ENCODE measurements at regions not wholly inside any gene's neighbourhood (a gene's known extent, or its start where the extent isn't known, plus 50 kb on each side); places are given as distances from the start of the nearest gene placed in this dataset.

GRCh38 chr16:49052846-49053245 lies 228.8 kb downstream of the CBLN1 start:
- H3K9ac ChIP-seq (ENCODE audit: insufficient read depth, low read length): no peak overlapping the region
- DNase-seq (ENCODE audit: low read depth in 2 of 2): no peak
- no peak overlapping the region for H3K4me3 ChIP-seq (replicated peaks in 1 of 4; ENCODE audit: control extremely low read depth in 1 of 4, insufficient read depth in 1 of 4, low read depth in 3 of 4, low read length in 4 of 4)
- no peaks in the 10 kb centered on the region for H4K20me1 ChIP-seq (ENCODE audit: control insufficient read depth, extremely low read depth, insufficient read depth, low read length)
- no peak overlapping the region for H3K27ac ChIP-seq (ENCODE audit: insufficient read depth, low read length)
- no peaks in the 10 kb centered on the region for H3K9me3 ChIP-seq (ENCODE audit: control insufficient read depth, insufficient read depth, low read depth, low read length)
- no peak overlapping the region for H2AFZ ChIP-seq (ENCODE audit: low read length)
- no peaks in the 10 kb centered on the region for H3K36me3 ChIP-seq (ENCODE audit: control insufficient read depth, insufficient read depth, low read length)
- no peak overlapping the region for H3K4me2 ChIP-seq (ENCODE audit: extremely low read depth, insufficient read depth, low read length)
- no peaks in the 10 kb centered on the region for H3K27me3 ChIP-seq (ENCODE audit: control insufficient read depth, insufficient read depth, low read length)
- TF ChIP-seq CTCF (conservative IDR thresholded peaks at IDR 0.05 in 1 of 2, IDR thresholded peaks at IDR 0.05 in 1 of 2; ENCODE audit: low read depth in 1 of 2, low read length in 2 of 2) (no peak), EZH2 (IDR thresholded peaks at IDR 0.05; ENCODE audit: low read length, missing control alignments) (no peak)
- H3K79me2 ChIP-seq (ENCODE audit: control insufficient read depth, insufficient read depth, low read length): no peaks in the 10 kb centered on the region
- no peaks in the 10 kb centered on the region for H3K4me1 ChIP-seq (ENCODE audit: control insufficient read depth, extremely low read depth, insufficient read depth, low read length)

GRCh38 chr16:49051576-49051975 lies 230.1 kb downstream of the CBLN1 start:
- no peak for DNase-seq (ENCODE audit: low read depth in 2 of 2)
- Histone ChIP-seq H3K4me1 (ENCODE audit: control insufficient read depth, extremely low read depth, insufficient read depth, low read length) (no peaks in the 10 kb centered on the region), H4K20me1 (ENCODE audit: control insufficient read depth, extremely low read depth, insufficient read depth, low read length) (no peaks in the 10 kb centered on the region), H3K27me3 (ENCODE audit: control insufficient read depth, insufficient read depth, low read length) (no peaks in the 10 kb centered on the region), H3K9ac (ENCODE audit: insufficient read depth, low read length) (no peak overlapping the region), H3K36me3 (ENCODE audit: control insufficient read depth, insufficient read depth, low read length) (no peaks in the 10 kb centered on the region), H3K9me3 (ENCODE audit: control insufficient read depth, insufficient read depth, low read depth, low read length) (no peaks in the 10 kb centered on the region), H2AFZ (ENCODE audit: low read length) (no peak overlapping the region), H3K27ac (ENCODE audit: insufficient read depth, low read length) (no peak overlapping the region), H3K4me2 (ENCODE audit: extremely low read depth, insufficient read depth, low read length) (no peak overlapping the region), H3K4me3 (replicated peaks in 1 of 4; ENCODE audit: control extremely low read depth in 1 of 4, insufficient read depth in 1 of 4, low read depth in 3 of 4, low read length in 4 of 4) (no peak overlapping the region), H3K79me2 (ENCODE audit: control insufficient read depth, insufficient read depth, low read length) (no peaks in the 10 kb centered on the region)
- TF ChIP-seq EZH2 (IDR thresholded peaks at IDR 0.05; ENCODE audit: low read length, missing control alignments): no peak
- no peak for TF ChIP-seq CTCF (conservative IDR thresholded peaks at IDR 0.05 in 1 of 2, IDR thresholded peaks at IDR 0.05 in 1 of 2; ENCODE audit: low read depth in 1 of 2, low read length in 2 of 2)

- H3K27me3 ChIP-seq (ENCODE audit: control insufficient read depth, insufficient read depth, low read length): no peaks in the 10 kb centered on the region
- no peak overlapping the region for H3K9ac ChIP-seq (ENCODE audit: insufficient read depth, low read length)
- no peaks in the 10 kb centered on the region for H3K79me2 ChIP-seq (ENCODE audit: control insufficient read depth, insufficient read depth, low read length)
- no peak overlapping the region for H3K4me3 ChIP-seq (replicated peaks in 1 of 4; ENCODE audit: control extremely low read depth in 1 of 4, insufficient read depth in 1 of 4, low read depth in 3 of 4, low read length in 4 of 4)
- DNase-seq (ENCODE audit: low read depth in 2 of 2): peak in 1 of 2 donors; percentile 3
- no peaks in the 10 kb centered on the region for H3K36me3 ChIP-seq (ENCODE audit: control insufficient read depth, insufficient read depth, low read length)
- no peak for TF ChIP-seq EZH2 (IDR thresholded peaks at IDR 0.05; ENCODE audit: low read length, missing control alignments)
- no peak overlapping the region for H3K4me2 ChIP-seq (ENCODE audit: extremely low read depth, insufficient read depth, low read length)
- no peaks in the 10 kb centered on the region for H4K20me1 ChIP-seq (ENCODE audit: control insufficient read depth, extremely low read depth, insufficient read depth, low read length)
- no peak overlapping the region for H2AFZ ChIP-seq (ENCODE audit: low read length)
- H3K27ac ChIP-seq (ENCODE audit: insufficient read depth, low read length): no peak overlapping the region
- H3K4me1 ChIP-seq (ENCODE audit: control insufficient read depth, extremely low read depth, insufficient read depth, low read length): no peaks in the 10 kb centered on the region
- H3K9me3 ChIP-seq (ENCODE audit: control insufficient read depth, insufficient read depth, low read depth, low read length): no peaks in the 10 kb centered on the region
These were observed 231.0 kb downstream of the CBLN1 start for GRCh38 chr16:49050607-49051006.

Data from fibroblast of lung (primary cell).